ENCODE measurements at regions not wholly inside any gene's neighbourhood (a gene's known extent, or its start where the extent isn't known, plus 50 kb on each side); places are given as distances from the start of the nearest gene placed in this dataset.

GRCh38 chr5:26054594-26054993 lies 983.8 kb downstream of the CDH9 start:
- Histone ChIP-seq H3K27me3 (ENCODE audit: insufficient read depth, low read length) (no peaks in the 10 kb centered on the region), H4K20me1 (ENCODE audit: insufficient read depth, low read length) (no peaks in the 10 kb centered on the region), H3K36me3 (ENCODE audit: insufficient read depth, low read length) (no peaks in the 10 kb centered on the region), H3K4me2 (ENCODE audit: low read length) (no peak overlapping the region), H3K4me3 (ENCODE audit: insufficient read depth, low read depth, low read length) (no peak overlapping the region), H3K4me1 (ENCODE audit: insufficient read depth, low read length) (no peaks in the 10 kb centered on the region), H3K79me2 (ENCODE audit: insufficient read depth, low read length) (no peaks in the 10 kb centered on the region), H3K9me3 (ENCODE audit: insufficient read depth, low read depth, low read length) (peaks cover 7% of the 10 kb centered on the region), H3K27ac (ENCODE audit: low read depth, low read length) (no peak overlapping the region), H2AFZ (ENCODE audit: low read depth, low read length) (no peak overlapping the region), H3K9ac (ENCODE audit: low read length) (no peak overlapping the region)
- H3K27ac Mint-ChIP-seq (ENCODE audit: unreplicated experiment), result no peak overlapping the region
- TF ChIP-seq, protein P1, sequence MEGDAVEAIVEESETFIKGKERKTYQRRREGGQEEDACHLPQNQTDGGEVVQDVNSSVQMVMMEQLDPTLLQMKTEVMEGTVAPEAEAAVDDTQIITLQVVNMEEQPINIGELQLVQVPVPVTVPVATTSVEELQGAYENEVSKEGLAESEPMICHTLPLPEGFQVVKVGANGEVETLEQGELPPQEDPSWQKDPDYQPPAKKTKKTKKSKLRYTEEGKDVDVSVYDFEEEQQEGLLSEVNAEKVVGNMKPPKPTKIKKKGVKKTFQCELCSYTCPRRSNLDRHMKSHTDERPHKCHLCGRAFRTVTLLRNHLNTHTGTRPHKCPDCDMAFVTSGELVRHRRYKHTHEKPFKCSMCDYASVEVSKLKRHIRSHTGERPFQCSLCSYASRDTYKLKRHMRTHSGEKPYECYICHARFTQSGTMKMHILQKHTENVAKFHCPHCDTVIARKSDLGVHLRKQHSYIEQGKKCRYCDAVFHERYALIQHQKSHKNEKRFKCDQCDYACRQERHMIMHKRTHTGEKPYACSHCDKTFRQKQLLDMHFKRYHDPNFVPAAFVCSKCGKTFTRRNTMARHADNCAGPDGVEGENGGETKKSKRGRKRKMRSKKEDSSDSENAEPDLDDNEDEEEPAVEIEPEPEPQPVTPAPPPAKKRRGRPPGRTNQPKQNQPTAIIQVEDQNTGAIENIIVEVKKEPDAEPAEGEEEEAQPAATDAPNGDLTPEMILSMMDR (IDR thresholded peaks at IDR 0.05; ENCODE audit: insufficient read depth, low read depth, low read length), result no peak
- DNase-seq (ENCODE audit: low read depth) (no peak), FAIRE-seq (no peak)
- no peaks in the 10 kb centered on the region for H3K27me3 Mint-ChIP-seq (ENCODE audit: low read depth, unreplicated experiment)
- no peaks in the 10 kb centered on the region for H3K4me1 Mint-ChIP-seq (ENCODE audit: low read depth, unreplicated experiment)
- H3K9me3 Mint-ChIP-seq (ENCODE audit: unreplicated experiment), result peaks cover 5% of the 10 kb centered on the region
- no peaks in the 10 kb centered on the region for H3K36me3 Mint-ChIP-seq (ENCODE audit: low read depth, unreplicated experiment)
- no peak overlapping the region for H3K4me3 Mint-ChIP-seq (ENCODE audit: unreplicated experiment)

DNA sequence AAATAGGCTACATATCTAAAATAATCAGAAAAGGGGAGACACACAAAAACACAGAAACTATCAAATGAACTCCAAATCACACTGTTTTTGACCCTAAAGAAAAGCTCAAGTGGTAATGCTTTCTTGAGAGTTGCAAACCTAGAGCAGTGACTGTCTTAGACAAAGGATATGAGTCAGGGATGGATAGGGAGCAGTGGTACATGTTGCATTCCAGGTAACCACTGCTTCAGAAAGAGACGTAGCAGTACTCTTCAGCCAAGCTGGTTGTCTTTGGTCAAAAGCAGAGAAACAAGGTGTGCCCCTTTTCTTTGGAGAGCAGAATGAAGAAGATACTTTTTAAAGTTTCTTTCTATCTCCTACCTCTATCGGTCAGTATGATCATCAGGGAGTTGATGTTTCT lies 1003.6 kb downstream of the CDH9 start:
- no peak overlapping the region for H3K4me3 ChIP-seq (ENCODE audit: insufficient read depth, low read depth, low read length)
- no peaks in the 10 kb centered on the region for H3K9me3 ChIP-seq (ENCODE audit: insufficient read depth, low read depth, low read length)
- no peak overlapping the region for H3K4me3 Mint-ChIP-seq (ENCODE audit: unreplicated experiment)
- no peak overlapping the region for H3K27ac ChIP-seq (ENCODE audit: low read depth, low read length)
- H2AFZ ChIP-seq (ENCODE audit: low read depth, low read length), result no peak overlapping the region
- FAIRE-seq (no peak), DNase-seq (ENCODE audit: low read depth) (no peak)
- no peaks in the 10 kb centered on the region for H3K36me3 Mint-ChIP-seq (ENCODE audit: low read depth, unreplicated experiment)
- no peak for TF ChIP-seq EZH2 (IDR thresholded peaks at IDR 0.05; ENCODE audit: insufficient read depth, low read length)
- TF ChIP-seq, protein P1 (IDR thresholded peaks at IDR 0.05; ENCODE audit: insufficient read depth, low read depth, low read length), result no peak
- no peaks in the 10 kb centered on the region for H3K27me3 ChIP-seq (ENCODE audit: insufficient read depth, low read length)
- H3K79me2 ChIP-seq (ENCODE audit: insufficient read depth, low read length), result no peaks in the 10 kb centered on the region
- H3K27ac Mint-ChIP-seq (ENCODE audit: unreplicated experiment), result no peak overlapping the region
- H4K20me1 ChIP-seq (ENCODE audit: insufficient read depth, low read length), result no peaks in the 10 kb centered on the region
- H3K4me2 ChIP-seq (ENCODE audit: low read length), result no peak overlapping the region
- H3K9ac ChIP-seq (ENCODE audit: low read length), result no peak overlapping the region
- H3K4me1 ChIP-seq (ENCODE audit: insufficient read depth, low read length), result no peaks in the 10 kb centered on the region
- no peaks in the 10 kb centered on the region for H3K27me3 Mint-ChIP-seq (ENCODE audit: low read depth, unreplicated experiment)
- H3K36me3 ChIP-seq (ENCODE audit: insufficient read depth, low read length), result no peaks in the 10 kb centered on the region
- peaks cover 5% of the 10 kb centered on the region for H3K4me1 Mint-ChIP-seq (ENCODE audit: low read depth, unreplicated experiment)
- no peaks in the 10 kb centered on the region for H3K9me3 Mint-ChIP-seq (ENCODE audit: unreplicated experiment)

- Mint-ChIP-seq H3K4me3 (ENCODE audit: unreplicated experiment) (no peak overlapping the region), H3K27me3 (ENCODE audit: low read depth, unreplicated experiment) (no peaks in the 10 kb centered on the region), H3K4me1 (ENCODE audit: low read depth, unreplicated experiment) (peaks cover 5% of the 10 kb centered on the region), H3K27ac (ENCODE audit: unreplicated experiment) (no peak overlapping the region), H3K9me3 (ENCODE audit: unreplicated experiment) (no peaks in the 10 kb centered on the region), H3K36me3 (ENCODE audit: low read depth, unreplicated experiment) (no peaks in the 10 kb centered on the region)
- no peaks in the 10 kb centered on the region for H3K36me3 ChIP-seq (ENCODE audit: insufficient read depth, low read length)
- no peaks in the 10 kb centered on the region for H3K9me3 ChIP-seq (ENCODE audit: insufficient read depth, low read depth, low read length)
- H3K27me3 ChIP-seq (ENCODE audit: insufficient read depth, low read length), result no peaks in the 10 kb centered on the region
- H3K9ac ChIP-seq (ENCODE audit: low read length), result no peak overlapping the region
- H3K4me1 ChIP-seq (ENCODE audit: insufficient read depth, low read length), result no peaks in the 10 kb centered on the region
- FAIRE-seq (no peak), DNase-seq (ENCODE audit: low read depth) (no peak)
- H3K4me2 ChIP-seq (ENCODE audit: low read length), result no peak overlapping the region
- H3K27ac ChIP-seq (ENCODE audit: low read depth, low read length), result no peak overlapping the region
- H3K4me3 ChIP-seq (ENCODE audit: insufficient read depth, low read depth, low read length), result no peak overlapping the region
- H3K79me2 ChIP-seq (ENCODE audit: insufficient read depth, low read length), result no peaks in the 10 kb centered on the region
- H2AFZ ChIP-seq (ENCODE audit: low read depth, low read length), result no peak overlapping the region
- TF ChIP-seq, protein P1 (IDR thresholded peaks at IDR 0.05; ENCODE audit: insufficient read depth, low read depth, low read length), result no peak
- TF ChIP-seq EZH2 (IDR thresholded peaks at IDR 0.05; ENCODE audit: insufficient read depth, low read length), result no peak
- no peaks in the 10 kb centered on the region for H4K20me1 ChIP-seq (ENCODE audit: insufficient read depth, low read length)
Observed at GRCh38 chr5:26031481-26031880, 1006.9 kb downstream of the CDH9 start.

Measured in astrocyte (in vitro differentiated cells and primary cell).